DND-41 (cell line): ENCODE measurements at regions not wholly inside any gene's neighbourhood (a gene's known extent, or its start where the extent isn't known, plus 50 kb on each side); places are given as distances from the start of the nearest gene placed in this dataset.

Experiments
- CTCF ChIP-seq: IDR thresholded peaks from 2 replicates; pipeline ENCODE4 v1.5.1; 2012; ENCODE audit warnings: borderline replicate concordance, low read length, moderate library complexity, mild to moderate bottlenecking; ENCODE audit not compliant: poor library complexity, severe bottlenecking; ENCODE audit errors: extremely low read depth
- EZH2 ChIP-seq: IDR thresholded peaks from 3 replicates; pipeline ENCODE4 v1.6.1; 2012; ENCODE audit warnings: borderline replicate concordance, low read depth, mild to moderate bottlenecking, moderate library complexity, low read length, inconsistent platforms; ENCODE audit not compliant: severe bottlenecking

- TF ChIP-seq CTCF, result no peak
- no peak for TF ChIP-seq EZH2
Measured at GRCh38 chr17:45653616-45654015, 130.5 kb upstream of the CRHR1 start.
